HG03457 (cell line): ENCODE measurements at regions not wholly inside any gene's neighbourhood (a gene's known extent, or its start where the extent isn't known, plus 50 kb on each side); places are given as distances from the start of the nearest gene placed in this dataset.
"Not testable (repeated sequence)": the region's sequence is repeated elsewhere in the genome, so short reads cannot be mapped to it uniquely, and the experiment has no call there.

Experiments used
- ATAC-seq: cut with Tn5 transposase; IDR thresholded peaks from one replicate; pipeline ENCODE4 v1.9.1; 2021; ENCODE audit warnings: moderate number of reproducible peaks; ENCODE audit not compliant: unreplicated experiment

DNA sequence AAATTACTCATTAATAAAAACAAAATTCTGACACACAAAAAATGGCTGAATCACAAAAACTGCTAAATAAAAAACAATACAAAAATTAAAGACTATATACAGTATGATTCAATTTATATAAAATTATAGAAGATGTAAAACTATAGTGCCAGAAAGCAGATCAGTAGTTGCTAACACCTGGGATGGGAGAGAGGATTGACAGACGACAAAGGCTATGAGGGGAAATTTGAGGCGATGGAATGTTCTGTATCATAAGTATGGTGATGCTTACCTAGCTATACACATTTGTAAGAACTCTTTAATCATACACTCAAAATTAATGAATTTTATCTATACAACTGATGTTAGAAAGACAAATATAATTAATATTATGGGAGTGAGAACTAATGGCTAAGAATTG, 247.9 kb upstream of the GJE1 start:
- ATAC-seq, result no peak

GRCh38 chr6:141878686-141879085, 254.0 kb upstream of the GJE1 start:
- no peak for ATAC-seq

DNA sequence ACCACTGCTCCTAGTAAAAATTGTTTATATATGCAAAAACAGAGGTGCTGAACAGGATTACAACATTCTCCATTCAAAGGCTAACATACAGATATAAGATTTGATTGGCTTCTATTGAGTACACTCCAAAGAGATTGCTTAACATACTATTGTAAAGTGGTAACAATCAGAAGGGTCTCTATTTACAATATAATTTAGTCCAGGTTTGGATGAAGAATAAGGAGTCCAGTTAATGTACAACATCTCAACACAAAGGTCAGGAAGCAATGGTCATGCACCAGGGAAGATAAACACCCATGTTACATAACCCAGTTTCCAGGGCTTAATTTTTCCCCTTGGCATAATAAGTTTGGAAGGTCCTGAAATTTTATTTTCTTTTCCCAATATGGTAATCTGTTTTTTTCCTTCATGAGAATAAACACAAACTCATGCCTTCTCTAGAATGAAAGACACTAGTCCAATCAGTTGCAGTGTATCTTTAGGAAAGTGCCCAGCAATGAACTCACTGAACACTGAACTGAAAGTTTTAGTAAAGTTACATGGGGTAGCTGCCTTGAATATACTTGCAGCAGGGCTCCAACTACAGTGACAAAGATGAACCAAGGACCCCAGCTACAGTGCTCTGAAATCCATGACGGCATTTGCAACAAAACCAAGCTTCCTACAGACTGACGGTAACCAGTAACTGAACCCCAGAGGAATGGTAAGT, 255.3 kb upstream of the GJE1 start:
- no peak for ATAC-seq

GRCh38 chr6:141874930-141875602, 257.7 kb upstream of the GJE1 start:
- ATAC-seq, result no peak

GRCh38 chr6:141869509-141869908, 263.2 kb upstream of the GJE1 start:
- ATAC-seq, result not testable (repeated sequence)

DNA sequence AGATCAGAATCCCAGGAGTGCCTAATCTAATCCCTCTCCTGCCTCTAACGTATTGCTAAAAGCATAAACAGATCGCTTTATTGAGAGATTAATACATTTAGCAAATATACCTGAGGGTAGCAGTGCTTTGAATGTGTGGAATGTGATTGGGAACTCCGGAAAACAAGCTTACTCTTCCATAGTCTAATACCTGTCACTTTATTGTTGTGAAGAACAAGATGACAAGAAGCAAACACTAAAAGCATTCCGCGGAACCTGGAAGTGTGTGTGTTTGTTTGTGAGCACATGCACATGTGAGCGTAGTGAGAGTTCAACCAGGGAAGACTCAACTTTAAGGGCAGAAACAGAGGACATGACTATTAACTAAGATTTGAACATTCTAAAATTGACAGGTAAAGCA, 265.0 kb upstream of the GJE1 start:
- no peak for ATAC-seq

- no peak for ATAC-seq
Measured at GRCh38 chr6:141866731-141867497, 265.8 kb upstream of the GJE1 start.

GRCh38 chr6:141851063-141851462, 281.7 kb upstream of the GJE1 start:
- ATAC-seq, result no peak

DNA sequence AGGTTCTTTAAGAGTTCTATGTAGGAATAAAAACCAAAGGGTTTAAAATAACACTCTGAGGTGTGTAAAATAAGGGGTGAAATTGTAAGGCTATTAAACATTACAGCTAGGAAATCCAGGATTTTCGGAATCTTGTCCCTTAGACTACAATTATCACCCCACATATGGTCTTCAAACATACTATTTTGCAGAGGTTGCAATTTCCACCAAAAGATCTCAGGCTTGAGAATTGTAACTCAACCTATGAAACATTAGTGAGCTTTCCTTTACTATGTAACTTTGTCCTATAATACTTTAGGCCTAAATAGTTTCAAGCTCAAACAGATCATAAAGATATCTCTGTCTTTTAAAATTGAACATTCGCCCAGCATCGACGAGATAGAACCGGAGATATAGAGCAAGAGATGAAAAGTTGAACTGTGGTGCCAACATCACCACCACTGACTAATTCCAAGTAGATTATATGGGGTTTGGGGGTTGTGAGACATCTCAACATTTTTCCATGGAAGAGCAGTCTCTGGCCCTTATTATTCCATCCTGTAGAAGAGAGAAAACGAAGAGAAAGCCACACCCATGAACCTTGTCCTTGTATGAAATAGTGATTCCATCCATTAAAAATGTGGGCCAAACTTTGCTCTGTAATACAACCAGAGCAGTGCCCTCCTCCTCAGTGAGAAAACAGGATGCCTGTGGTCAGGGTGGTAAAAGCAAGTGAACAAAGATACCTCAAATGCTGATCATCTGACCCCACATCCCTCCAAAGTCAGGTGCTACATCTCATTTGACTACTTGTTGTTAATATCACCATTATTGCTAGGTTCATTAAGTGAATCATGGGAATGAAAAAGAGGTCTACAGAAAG, 284.5 kb upstream of the GJE1 start:
- no peak for ATAC-seq

DNA sequence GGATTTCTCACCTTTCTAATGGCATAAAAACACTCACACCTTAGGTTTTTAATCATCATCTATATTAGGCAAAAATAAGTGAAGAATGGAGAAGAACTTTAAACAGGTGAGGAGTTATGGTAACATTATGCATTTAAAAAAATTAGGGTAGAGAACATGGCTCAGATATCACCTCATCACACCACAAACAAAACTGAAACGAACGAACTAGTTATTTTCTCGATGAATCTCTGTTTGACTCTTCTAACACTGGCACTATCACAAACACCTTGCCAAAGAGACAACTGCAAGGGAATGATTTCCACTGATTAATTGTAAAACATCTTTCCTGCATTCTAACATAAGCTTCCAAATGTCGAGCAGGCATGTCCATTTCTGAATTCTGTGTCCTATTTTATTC, 286.1 kb upstream of the GJE1 start:
- no peak for ATAC-seq

DNA sequence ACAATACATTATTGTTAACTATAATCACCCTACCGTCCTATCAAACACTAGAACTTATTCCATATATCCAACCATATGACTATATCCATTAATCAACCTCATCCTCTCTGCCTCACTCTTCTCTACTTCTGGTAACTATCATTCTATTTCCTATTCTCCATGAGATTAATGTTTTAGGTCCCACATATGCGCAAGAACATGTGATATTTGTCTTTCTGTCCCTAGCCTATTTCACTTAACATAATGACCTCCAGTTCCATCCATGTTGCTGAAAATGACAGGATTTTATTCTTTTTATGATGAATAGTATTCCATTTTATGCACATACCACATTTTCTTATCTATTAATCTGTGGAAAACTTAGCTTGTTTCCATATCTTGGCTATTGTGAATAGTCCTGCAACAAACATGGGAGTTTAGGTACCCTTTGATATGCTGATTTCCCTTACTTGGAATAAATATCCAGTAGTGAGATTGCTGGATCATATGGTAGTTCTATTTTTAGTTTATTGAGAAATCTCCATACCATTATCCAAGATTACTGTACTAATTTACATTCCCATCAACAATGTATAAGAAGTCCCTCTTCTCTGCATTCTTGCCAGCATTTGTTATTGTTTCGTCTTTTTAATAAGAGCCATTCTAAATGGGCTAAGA, 289.4 kb upstream of the GJE1 start:
- no peak for ATAC-seq

- ATAC-seq, result no peak
Measured at GRCh38 chr6:141833001-141833655, 299.6 kb upstream of the GJE1 start.

DNA sequence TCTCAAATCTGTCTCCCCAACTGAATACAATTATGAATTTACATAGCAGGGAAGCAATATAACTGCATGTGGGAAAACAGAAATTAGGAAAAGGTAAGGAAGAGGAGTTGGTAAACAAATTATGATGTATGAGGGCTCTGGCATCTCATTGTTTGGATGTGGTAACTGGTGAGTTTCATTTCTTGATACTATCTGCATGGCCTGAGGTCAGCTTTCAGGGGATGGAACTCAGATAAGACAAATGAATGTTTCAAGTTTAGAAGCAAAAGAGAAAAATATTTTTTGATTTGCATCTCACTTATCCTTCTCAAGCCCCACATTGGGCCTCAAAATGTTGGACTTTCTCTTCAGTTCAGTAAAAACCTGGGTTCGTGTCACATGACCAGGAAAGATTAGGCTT, 302.2 kb upstream of the GJE1 start:
- no peak for ATAC-seq

DNA sequence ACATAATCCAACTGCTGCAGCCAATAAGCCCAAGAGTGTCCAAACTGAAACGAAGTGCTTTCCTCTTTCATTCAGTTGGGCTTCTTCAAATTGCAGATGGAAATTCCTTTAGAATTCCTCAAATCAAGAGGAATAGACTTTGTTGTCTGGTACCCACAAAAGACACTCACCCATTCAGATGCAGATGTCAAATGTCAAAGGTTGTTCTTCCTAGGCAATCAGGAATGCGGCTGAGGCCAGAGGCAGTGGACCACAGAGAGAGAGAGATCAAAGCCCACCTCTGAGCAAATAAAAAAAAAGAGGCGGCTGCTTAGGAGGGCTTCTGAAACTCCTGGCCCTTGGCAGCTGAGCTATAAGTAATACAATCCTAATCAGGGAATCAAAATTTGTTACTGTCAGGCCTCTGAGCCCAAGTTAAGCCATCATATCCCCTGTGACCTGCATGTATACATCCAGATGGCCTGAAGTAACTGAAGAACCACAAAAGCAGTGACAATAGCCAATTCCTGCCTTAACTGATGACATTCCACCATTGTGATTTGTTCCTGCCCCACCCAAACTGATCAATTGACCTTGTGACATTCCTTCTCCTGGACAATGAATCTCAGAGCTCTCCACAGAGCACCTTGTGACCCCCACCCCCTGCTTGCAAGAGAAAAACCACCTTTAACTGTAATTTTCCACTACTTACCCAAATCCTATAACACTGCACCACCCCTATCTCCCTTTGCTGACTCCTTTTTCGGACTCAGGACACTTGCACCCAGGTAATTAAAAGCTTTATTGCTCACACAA, 303.0 kb upstream of the GJE1 start:
- ATAC-seq, result no peak

DNA sequence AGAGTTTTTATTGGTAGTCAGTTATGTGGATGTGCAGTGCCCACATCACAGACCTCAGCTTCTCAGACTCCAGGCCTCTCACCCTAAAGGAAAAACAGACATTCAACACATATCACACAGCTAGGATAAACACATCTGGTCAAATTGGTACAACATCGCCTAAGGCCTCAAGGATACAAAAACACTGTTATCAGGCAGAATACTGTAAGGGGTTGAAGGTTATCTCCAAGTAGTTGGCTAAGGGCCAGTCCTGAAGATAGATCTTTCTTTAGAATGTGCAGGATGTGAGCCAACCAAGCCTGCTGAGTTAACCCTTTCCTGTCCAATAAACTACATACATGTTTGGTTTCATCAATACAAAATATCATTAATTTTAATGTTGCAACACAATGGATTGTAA, 308.4 kb upstream of the GJE1 start:
- no peak for ATAC-seq

GRCh38 chr6:141815039-141815438, 317.7 kb upstream of the GJE1 start:
- ATAC-seq, result not testable (repeated sequence)

DNA sequence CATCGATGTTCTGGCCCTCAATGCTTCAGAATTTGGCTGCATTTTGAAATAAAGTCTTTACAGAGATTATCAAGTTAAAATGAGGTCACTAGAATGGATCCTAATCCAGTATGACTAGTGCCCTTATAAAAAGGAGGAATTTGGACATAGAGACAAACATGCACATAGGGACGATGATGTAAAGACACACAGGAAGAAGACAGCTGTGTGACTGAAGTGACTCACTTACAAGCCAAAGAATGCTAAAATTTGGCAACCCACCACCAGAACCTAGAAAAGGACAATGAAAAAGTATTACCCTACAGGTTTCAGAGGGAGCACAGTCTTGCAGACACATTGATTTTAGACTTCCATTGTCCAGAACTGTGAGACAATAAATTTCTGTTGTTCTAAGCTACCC, 322.8 kb upstream of the GJE1 start:
- ATAC-seq, result no peak

- ATAC-seq, result no peak
Measured at GRCh38 chr6:141808662-141809061, 324.1 kb upstream of the GJE1 start.

- ATAC-seq, result not testable (repeated sequence)
Measured at GRCh38 chr6:141800973-141801372, 331.8 kb upstream of the GJE1 start.
